Heart right ventricle (tissue), 16 donors: ENCODE measurements at regions not wholly inside any gene's neighbourhood (a gene's known extent, or its start where the extent isn't known, plus 50 kb on each side); places are given as distances from the start of the nearest gene placed in this dataset.

ENCODE experiments used
- ATAC-seq, 8 donors: fragments of 200-7000 bp; cut with Tn5 transposase; one replicate each; pipeline ENCODE4 v1.9.1; 2020; ENCODE audit warnings: mild to moderate bottlenecking in 8 of 8, moderate library complexity in 8 of 8, moderate number of reproducible peaks in 1 of 8
- DNase-seq, 2 donors: peaks; one replicate each; pipeline ENCODE4 v3.0.0-alpha.2; 2020
- H3K27ac ChIP-seq, 10 donors: fragments of 200-600 bp; sonication (generic) in 2 of 10; one replicate each; pipeline versions ENCODE4 v1.5.0 to v1.8.0; 2020 to 2022; ENCODE audit warnings: mild to moderate bottlenecking in 3 of 10
- H3K27me3 ChIP-seq, 7 donors: fragments of 200-600 bp; one replicate each; pipeline ENCODE4 v1.8.0; 2021 to 2022; ENCODE audit warnings: mild to moderate bottlenecking in 2 of 7
- H3K36me3 ChIP-seq, 9 donors: fragments of 200-600 bp; sonication (generic) in 1 of 9; one replicate each; pipeline versions ENCODE4 v1.5.0 to v1.8.0; 2020 to 2022; ENCODE audit warnings: mild to moderate bottlenecking in 2 of 9
- H3K4me1 ChIP-seq, 9 donors: fragments of 200-600 bp; sonication (generic) in 1 of 9; one replicate each; pipeline versions ENCODE4 v1.5.0 to v1.8.0; 2020 to 2022; ENCODE audit warnings: mild to moderate bottlenecking in 4 of 9
- H3K4me3 ChIP-seq, 10 donors: fragments of 200-600 bp; sonication (generic) in 2 of 10; one replicate each; pipeline versions ENCODE4 v1.5.0 to v1.8.0; 2020 to 2022; ENCODE audit warnings: mild to moderate bottlenecking in 7 of 10, moderate library complexity in 2 of 10
- H3K9me3 ChIP-seq, 11 donors: fragments of 200-600 bp in 10 of 11; sonication (generic) in 2 of 11; one replicate each; pipeline versions ENCODE4 v1.5.0 to v1.8.0; 2013 to 2022; ENCODE audit warnings: mild to moderate bottlenecking in 2 of 11, control low read depth in 1 of 11, moderate library complexity in 1 of 11
- CTCF ChIP-seq, 9 donors: fragments of 200-600 bp; sonication (generic) in 2 of 9; IDR thresholded peaks; one replicate each; pipeline versions ENCODE4 v1.5.0 to v1.8.0; 2021 to 2022; ENCODE audit warnings: antibody characterized with exemption in 9 of 9, mild to moderate bottlenecking in 5 of 9, moderate library complexity in 1 of 9
- WGBS, 2 donors: extraction: QIAGEN DNeasy Blood & Tissue Kit; methylation state at CpG; one replicate each; pipeline ENCODE4 v1.1.7; 2013; ENCODE audit warnings: inconsistent platforms in 1 of 2; 5-methylcytosine and 5-hydroxymethylcytosine counted together
- intact Hi-C, 10 donors: fragments of 100-400 bp; cut with DNase I; formaldehyde crosslinking; loops; one replicate each; pipeline versions ENCODE4 v1.11.1 to v1.14.2; 2022
- donor health status: Arrhythmogenic right ventricular cardiomyopathy.
- donor health status: ischemic (EF 13 %, LVEDD 7.1; RV severe dilation, severe dysfunction).
- donor health status: healthy with polysubstance abuse.
- donor health status: DM: no; HTN: yes; CAD: no.
- donor health status: DM: no; HTN: no; CAD: no.
- donor health status: ischemic (EF 25% LVEDD 6.9; RV normal size, moderate dysfunction).
- donor health status: ischemic (EF 25% LVEDD 5.7; RV mildly dilated, moderate dysfunction).
- donor health status: healthy.
- donor health status: DM: yes; HTN: yes; CAD: no.
- donor health status: Ischemic cardiomyopathy.
- donor health status: ischemic (EF 35%, LVEDD 5.7; RV mildly dilated, moderate dysfunction).
- donor health status: nonischemic (EF 11% LVEDD 7.7; RV severe dilation, severe dysfunction).
- donor health status: DM: yes; HTN: yes; CAD: no.
- donor health status: PGD.
- donor health status: ischemic (EF 29% LVEDD 5.4; RV normal size, mild dysfunction).
- donor health status: nonischemic (EF 23%, LVEDD 6.1; RV moderate dilation, normal function).

GRCh38 chr2:118591223-118591622 is 256.2 kb downstream of the EN1 start:
- TF ChIP-seq CTCF (IDR thresholded peaks at IDR 0.05), result no peak
- Histone ChIP-seq H3K36me3 (no peaks in the 10 kb centered on the region), H3K9me3 (peaks cover 0 to 7% (median 0%) of the 10 kb centered on the region in 11 donors), H3K4me1 (no peaks in the 10 kb centered on the region), H3K27me3 (peaks cover 0 to 5% (median 0%) of the 10 kb centered on the region in 7 donors), H3K27ac (no peak overlapping the region), H3K4me3 (no peak overlapping the region)
- ATAC-seq, result no peak
- intact Hi-C loops, result no loop called here
- 82 to 90% methylated on average over 7 of the region's 7 CpGs for WGBS, 2 donors
- no peak for DNase-seq

GRCh38 chr2:118589721-118590120 is 257.7 kb downstream of the EN1 start:
- Histone ChIP-seq H3K4me3 (no peak overlapping the region), H3K36me3 (no peaks in the 10 kb centered on the region), H3K27ac (no peak overlapping the region), H3K9me3 (peaks cover 0 to 7% (median 0%) of the 10 kb centered on the region in 11 donors), H3K4me1 (no peaks in the 10 kb centered on the region), H3K27me3 (peaks cover 0 to 10% (median 4%) of the 10 kb centered on the region in 7 donors)
- intact Hi-C loops, result no loop called here
- 79 to 90% methylated on average over 3 of the region's 3 CpGs for WGBS, 2 donors
- DNase-seq (no peak), ATAC-seq (no peak)
- no peak for TF ChIP-seq CTCF (IDR thresholded peaks at IDR 0.05)

GRCh38 chr2:118588850-118589249 is 258.6 kb downstream of the EN1 start:
- intact Hi-C loops, result no loop called here
- WGBS, 2 donors, result 62 to 64% methylated on average over 6 of the region's 6 CpGs

GRCh38 chr2:118586312-118586711 is 261.1 kb downstream of the EN1 start:
- Histone ChIP-seq H3K4me1 (no peaks in the 10 kb centered on the region), H3K9me3 (no peaks in the 10 kb centered on the region), H3K27me3 (peaks cover 0 to 14% (median 9%) of the 10 kb centered on the region in 7 donors), H3K27ac (no peak overlapping the region), H3K36me3 (no peaks in the 10 kb centered on the region), H3K4me3 (no peak overlapping the region)
- ATAC-seq, result no peak
- TF ChIP-seq CTCF (IDR thresholded peaks at IDR 0.05), result no peak
- WGBS, 2 donors, result 77 to 84% methylated on average over 1 of the region's 1 CpG
- DNase-seq, result no peak
- intact Hi-C loops, result no loop called here

More at GRCh38 chr2:118588850-118589249, 258.6 kb downstream of the EN1 start:
- no peak overlapping the region for H3K4me3 ChIP-seq
- H3K27ac ChIP-seq, result no peak overlapping the region
- no peak for TF ChIP-seq CTCF (IDR thresholded peaks at IDR 0.05)
- DNase-seq, result no peak
- H3K9me3 ChIP-seq, result peaks cover 0 to 7% (median 0%) of the 10 kb centered on the region in 11 donors
- peaks cover 0 to 10% (median 4%) of the 10 kb centered on the region in 7 donors for H3K27me3 ChIP-seq
- H3K4me1 ChIP-seq, result no peaks in the 10 kb centered on the region
- ATAC-seq, result no peak
- no peaks in the 10 kb centered on the region for H3K36me3 ChIP-seq
